WTC11 (cell line): ENCODE measurements at regions not wholly inside any gene's neighbourhood (a gene's known extent, or its start where the extent isn't known, plus 50 kb on each side); places are given as distances from the start of the nearest gene placed in this dataset.

ENCODE experiments used
- ATAC-seq: fragments of 200-7000 bp; cut with Tn5 transposase; 2 replicates; pipeline ENCODE4 v1.10.0; 2021; ENCODE audit warnings: mild to moderate bottlenecking, moderate library complexity
- CTCF ChIA-PET: fragments of 300-600 bp; sonication (Branson Sonifier 250); formaldehyde crosslinking; loops from one replicate; lab custom pipeline; 2021; ENCODE audit warnings: antibody characterized with exemption; lab: Charles Lee
- POLR2A ChIA-PET: fragments of 350-600 bp; sonication (Branson Sonifier 250); formaldehyde crosslinking; loops from one replicate; lab custom pipeline; 2021; ENCODE audit warnings: antibody characterized with exemption; lab: Charles Lee
- DNase-seq: peaks from one replicate; pipeline ENCODE4 v3.0.0; 2021; ENCODE audit warnings: low spot score
- H3K27ac Mint-ChIP-seq: 2 replicates; pipeline ENCODE4 v1.8.0; 2021; ENCODE audit warnings: mixed read lengths
- H3K27me3 Mint-ChIP-seq: 2 replicates; pipeline ENCODE4 v1.8.0; 2021; ENCODE audit warnings: low read depth, mild to moderate bottlenecking, moderate library complexity, mixed read lengths
- H3K36me3 Mint-ChIP-seq: 2 replicates; pipeline ENCODE4 v1.8.0; 2021; ENCODE audit warnings: mixed read lengths
- H3K4me1 Mint-ChIP-seq: 2 replicates; pipeline ENCODE4 v1.8.0; 2022; ENCODE audit warnings: mixed read lengths
- H3K4me3 Mint-ChIP-seq: 2 replicates; pipeline ENCODE4 v1.8.0; 2021; ENCODE audit warnings: mild to moderate bottlenecking, moderate library complexity, mixed read lengths
- H3K9me3 Mint-ChIP-seq: 2 replicates; pipeline ENCODE4 v1.8.0; 2021; ENCODE audit warnings: mixed read lengths
- AFF4 ChIP-seq: sonication (generic); formaldehyde crosslinking; IDR thresholded peaks from 2 replicates; pipeline ENCODE4 v1.8.1; 2023; ENCODE audit warnings: mild to moderate bottlenecking, missing genetic modification reagents, borderline replicate concordance
- AR ChIP-seq: fragments of 250-450 bp; sonication (Bioruptor Pico); IDR thresholded peaks from 2 replicates; pipeline ENCODE4 v1.9.0; 2021; ENCODE audit warnings: mild to moderate bottlenecking
- ETV6 ChIP-seq: sonication (generic); formaldehyde crosslinking; IDR thresholded peaks from 2 replicates; pipeline ENCODE4 v1.8.1; 2022; ENCODE audit warnings: mild to moderate bottlenecking, missing genetic modification reagents
- FOXK1 ChIP-seq: sonication (generic); formaldehyde crosslinking; IDR thresholded peaks from 2 replicates; pipeline ENCODE4 v1.8.0; 2022; ENCODE audit warnings: mild to moderate bottlenecking, moderate library complexity, missing genetic modification reagents
- FOXP4 ChIP-seq: sonication (generic); formaldehyde crosslinking; IDR thresholded peaks from 2 replicates; pipeline ENCODE4 v1.8.0; 2022; ENCODE audit warnings: mild to moderate bottlenecking, missing genetic modification reagents
- GABPB1 ChIP-seq: sonication (generic); formaldehyde crosslinking; IDR thresholded peaks from 2 replicates; pipeline ENCODE4 v1.8.1; 2023; ENCODE audit warnings: mild to moderate bottlenecking, missing genetic modification reagents
- MXD4 ChIP-seq: fragments of 250-450 bp; sonication (Bioruptor Pico); IDR thresholded peaks from 2 replicates; pipeline ENCODE4 v1.8.0; 2021; ENCODE audit warnings: mild to moderate bottlenecking, moderate library complexity, borderline replicate concordance
- NFE2L1 ChIP-seq: sonication (generic); formaldehyde crosslinking; IDR thresholded peaks from 2 replicates; pipeline ENCODE4 v1.8.1; 2023; ENCODE audit warnings: missing genetic modification reagents
- NFYB ChIP-seq: sonication (generic); formaldehyde crosslinking; conservative IDR thresholded peaks from 2 replicates; pipeline ENCODE4 v1.8.0; 2022; ENCODE audit warnings: low read depth, missing genetic modification reagents
- NR1H2 ChIP-seq: sonication (generic); formaldehyde crosslinking; IDR thresholded peaks from 2 replicates; pipeline ENCODE4 v1.9.0; 2021; ENCODE audit warnings: mild to moderate bottlenecking, moderate library complexity, missing genetic modification reagents
- SMAD3 ChIP-seq: sonication (generic); formaldehyde crosslinking; IDR thresholded peaks from 2 replicates; pipeline ENCODE4 v1.8.0; 2022; ENCODE audit warnings: missing genetic modification reagents, mild to moderate bottlenecking, borderline replicate concordance
- SOX15 ChIP-seq: fragments of 250-450 bp; sonication (Bioruptor Pico); IDR thresholded peaks from 2 replicates; pipeline ENCODE4 v1.9.0; 2021; ENCODE audit warnings: mild to moderate bottlenecking
- SP1 ChIP-seq: sonication (generic); formaldehyde crosslinking; conservative IDR thresholded peaks from 2 replicates; pipeline ENCODE4 v1.8.1; 2022; ENCODE audit warnings: missing genetic modification reagents
- ZBTB43 ChIP-seq: sonication (generic); formaldehyde crosslinking; IDR thresholded peaks from 2 replicates; pipeline ENCODE4 v1.8.1; 2023; ENCODE audit warnings: mild to moderate bottlenecking, missing genetic modification reagents
- ZMAT4 ChIP-seq: fragments of 250-450 bp; sonication (Bioruptor Pico); IDR thresholded peaks from 2 replicates; pipeline ENCODE4 v1.9.0; 2021; ENCODE audit warnings: mild to moderate bottlenecking

GRCh38 chr20:20816969-20817755 is 104.7 kb upstream of the RALGAPA2 start:
- CTCF ChIA-PET, result interaction anchor here (1.1 to 1.2 kb wide), 2 partner anchors 21 to 223 kb away, joined by 3 to 10 read pairs; no protein-coding TSS in a partner anchor
- H3K27ac Mint-ChIP-seq, result no peak overlapping the region; the same call in 1 of the 2 replicates
- H3K4me3 Mint-ChIP-seq, result no peak overlapping the region
- TF ChIP-seq FOXP4 (no peak), NR1H2 (no peak), MXD4 (CRISPR knock-in tag) (no peak), ZBTB43 (CRISPR knock-in tag) (no peak), AFF4 (no peak), SOX15 (no peak), ZMAT4 (CRISPR knock-in tag) (no peak), NFYB (CRISPR knock-in tag) (no peak), ETV6 (CRISPR knock-in tag) (no peak), AR (CRISPR knock-in tag) (no peak), FOXK1 (CRISPR knock-in tag) (no peak), NFE2L1 (CRISPR knock-in tag) (no peak), SMAD3 (no peak), GABPB1 (CRISPR knock-in tag) (no peak), SP1 (CRISPR knock-in tag) (no peak)
- TF ChIP-seq, all 79 proteins: peak for 0
- no peaks in the 10 kb centered on the region; the same call in 1 of the 2 replicates for H3K9me3 Mint-ChIP-seq
- peaks cover 4% of the 10 kb centered on the region; the same call in 1 of the 2 replicates for H3K36me3 Mint-ChIP-seq
- no peak for ATAC-seq
- H3K27me3 Mint-ChIP-seq, result no peaks in the 10 kb centered on the region
- H3K4me1 Mint-ChIP-seq, result peaks cover 73% of the 10 kb centered on the region
- no peak for DNase-seq
- POLR2A ChIA-PET, result no interaction called here
